ENCODE measurements at regions not wholly inside any gene's neighbourhood (a gene's known extent, or its start where the extent isn't known, plus 50 kb on each side); places are given as distances from the start of the nearest gene placed in this dataset.

- H3K4me1 ChIP-seq, result peaks cover 0 to 17% (median 15%) of the 10 kb centered on the region in 4 donors
- no peaks in the 10 kb centered on the region for H3K9me3 ChIP-seq
- TF ChIP-seq POLR2AphosphoS5 (IDR thresholded peaks at IDR 0.05), result peak in 1 of 4 donors; percentile 48
- TF ChIP-seq POLR2A (IDR thresholded peaks at IDR 0.05), result no peak
- no peak for TF ChIP-seq EP300 (IDR thresholded peaks at IDR 0.05)
- TF ChIP-seq CTCF (IDR thresholded peaks at IDR 0.05), result no peak
- no peaks in the 10 kb centered on the region for H3K36me3 ChIP-seq
- H3K4me3 ChIP-seq, result no peak overlapping the region
- H3K27ac ChIP-seq, result no peak overlapping the region
- H3K27me3 ChIP-seq, result no peaks in the 10 kb centered on the region
- DNase-seq, result no peak
- WGBS, 2 donors, result 53 to 61% methylated on average over 4 of the region's 4 CpGs
- intact Hi-C loops (cut with DNase I), result no loop called here
These were observed 532.4 kb upstream of the SALL3 start for GRCh38 chr18:78447211-78447610.

GRCh38 chr18:78448106-78448505 is 531.5 kb upstream of the SALL3 start:
- intact Hi-C loops (cut with DNase I), result no loop called here
- H3K27ac ChIP-seq, result no peak overlapping the region
- peaks cover 0 to 17% (median 15%) of the 10 kb centered on the region in 4 donors for H3K4me1 ChIP-seq
- H3K27me3 ChIP-seq, result no peaks in the 10 kb centered on the region
- no peak for DNase-seq
- no peaks in the 10 kb centered on the region for H3K9me3 ChIP-seq
- no peak for TF ChIP-seq CTCF (IDR thresholded peaks at IDR 0.05)
- H3K4me3 ChIP-seq, result no peak overlapping the region
- H3K36me3 ChIP-seq, result no peaks in the 10 kb centered on the region
- 77 to 83% methylated on average over 5 of the region's 5 CpGs for WGBS, 2 donors

GRCh38 chr18:78448591-78448990 is 531.0 kb upstream of the SALL3 start:
- intact Hi-C loops (cut with DNase I), result no loop called here
- Histone ChIP-seq H3K27ac (no peak overlapping the region), H3K36me3 (no peaks in the 10 kb centered on the region), H3K4me1 (peaks cover 0 to 17% (median 15%) of the 10 kb centered on the region in 4 donors), H3K27me3 (no peaks in the 10 kb centered on the region), H3K4me3 (no peak overlapping the region), H3K9me3 (no peaks in the 10 kb centered on the region)
- DNase-seq, result no peak
- TF ChIP-seq EP300 (IDR thresholded peaks at IDR 0.05) (no peak), POLR2A (IDR thresholded peaks at IDR 0.05) (no peak), CTCF (IDR thresholded peaks at IDR 0.05) (no peak), POLR2AphosphoS5 (IDR thresholded peaks at IDR 0.05) (no peak)
- WGBS, 2 donors, result 92 to 93% methylated on average over 3 of the region's 3 CpGs

GRCh38 chr18:78454221-78454620 is 525.4 kb upstream of the SALL3 start:
- TF ChIP-seq POLR2AphosphoS5 (IDR thresholded peaks at IDR 0.05), result no peak
- no peak for TF ChIP-seq CTCF (IDR thresholded peaks at IDR 0.05)
- no peak for TF ChIP-seq POLR2A (IDR thresholded peaks at IDR 0.05)
- TF ChIP-seq EP300 (IDR thresholded peaks at IDR 0.05), result no peak
- DNase-seq, result no peak
- Histone ChIP-seq H3K9me3 (peaks cover 0 to 2% (median 0%) of the 10 kb centered on the region in 4 donors), H3K4me3 (no peak overlapping the region), H3K27me3 (no peaks in the 10 kb centered on the region), H3K4me1 (no peaks in the 10 kb centered on the region), H3K36me3 (no peaks in the 10 kb centered on the region), H3K27ac (no peak overlapping the region)
- 63 to 78% methylated on average over 9 of the region's 9 CpGs for WGBS, 2 donors
- intact Hi-C loops (cut with DNase I), result no loop called here

- Histone ChIP-seq H3K36me3 (no peaks in the 10 kb centered on the region), H3K4me1 (no peaks in the 10 kb centered on the region), H3K27ac (no peak overlapping the region), H3K9me3 (peaks cover 0 to 2% (median 0%) of the 10 kb centered on the region in 4 donors), H3K27me3 (no peaks in the 10 kb centered on the region), H3K4me3 (no peak overlapping the region)
- no peak for DNase-seq
- WGBS, 2 donors, result 82 to 90% methylated on average over 5 of the region's 5 CpGs
- intact Hi-C loops (cut with DNase I), result no loop called here
- TF ChIP-seq POLR2AphosphoS5 (IDR thresholded peaks at IDR 0.05), result no peak
- no peak for TF ChIP-seq CTCF (IDR thresholded peaks at IDR 0.05)
- TF ChIP-seq EP300 (IDR thresholded peaks at IDR 0.05), result no peak
- no peak for TF ChIP-seq POLR2A (IDR thresholded peaks at IDR 0.05)
These were observed 524.2 kb upstream of the SALL3 start for GRCh38 chr18:78455386-78455785.

Data from sigmoid colon (tissue), 6 donors.